Nephron (organoid): ENCODE measurements at regions not wholly inside any gene's neighbourhood (a gene's known extent, or its start where the extent isn't known, plus 50 kb on each side); places are given as distances from the start of the nearest gene placed in this dataset.
A peak's percentile ranks its signal among the peaks of the same experiment; 100 is the strongest.
"Not testable (repeated sequence)": the region's sequence is repeated elsewhere in the genome, so short reads cannot be mapped to it uniquely, and the experiment has no call there.

ENCODE experiments used
- H3K27ac Mint-ChIP-seq, 3 experiments: 2 replicates each; pipeline ENCODE4 v1.8.0; 2020; ENCODE audit warnings: mixed read lengths in 3 of 3, mild to moderate bottlenecking in 2 of 3, moderate library complexity in 1 of 3
- H3K27me3 Mint-ChIP-seq: 2 replicates; pipeline ENCODE4 v1.8.0; 2021; ENCODE audit warnings: low read depth, mild to moderate bottlenecking, moderate library complexity, mixed read lengths
- H3K36me3 Mint-ChIP-seq: 2 replicates; pipeline ENCODE4 v1.8.0; 2020; ENCODE audit warnings: low read depth, mixed read lengths
- H3K4me1 Mint-ChIP-seq: 2 replicates; pipeline ENCODE4 v1.8.0; 2020; ENCODE audit warnings: mixed read lengths
- H3K4me3 Mint-ChIP-seq, 3 experiments: 2 replicates each; pipeline ENCODE4 v1.8.0; 2020; ENCODE audit warnings: mild to moderate bottlenecking in 3 of 3, mixed read lengths in 3 of 3, moderate library complexity in 2 of 3
- H3K9me3 Mint-ChIP-seq: 2 replicates; pipeline ENCODE4 v1.8.0; 2020; ENCODE audit warnings: mixed read lengths

- H3K36me3 Mint-ChIP-seq, result peaks cover 23% of the 10 kb centered on the region
- H3K4me1 Mint-ChIP-seq, H3K4me3 Mint-ChIP-seq, H3K27ac Mint-ChIP-seq, H3K27me3 Mint-ChIP-seq, H3K9me3 Mint-ChIP-seq: not testable (repeated sequence)
Measured at GRCh38 chr3:195643245-195643644, 59.5 kb upstream of the APOD start.

- not testable (repeated sequence) for H3K4me3 Mint-ChIP-seq, H3K27ac Mint-ChIP-seq, H3K27me3 Mint-ChIP-seq, H3K9me3 Mint-ChIP-seq, H3K4me1 Mint-ChIP-seq
- H3K36me3 Mint-ChIP-seq, result peaks cover 23% of the 10 kb centered on the region
Measured at GRCh38 chr3:195642311-195642710, 58.6 kb upstream of the APOD start.

- H3K36me3 Mint-ChIP-seq, H3K27me3 Mint-ChIP-seq, H3K9me3 Mint-ChIP-seq, H3K4me3 Mint-ChIP-seq, H3K27ac Mint-ChIP-seq, H3K4me1 Mint-ChIP-seq: not testable (repeated sequence)
Measured at GRCh38 chr3:195638456-195638855, 54.7 kb upstream of the APOD start.

- not testable (repeated sequence) for H3K9me3 Mint-ChIP-seq, H3K36me3 Mint-ChIP-seq, H3K27me3 Mint-ChIP-seq, H3K4me1 Mint-ChIP-seq
- Mint-ChIP-seq H3K4me3 (peak overlapping the region in 2 of 3 experiments; percentile 58 to 79), H3K27ac (peak overlapping the region in 1 of 3 experiments; percentile 20)
Measured at GRCh38 chr3:195637473-195638233, 53.9 kb upstream of the APOD start.

GRCh38 chr3:195637011-195637410 is 53.3 kb upstream of the APOD start:
- not testable (repeated sequence) for H3K4me1 Mint-ChIP-seq, H3K9me3 Mint-ChIP-seq, H3K36me3 Mint-ChIP-seq, H3K27me3 Mint-ChIP-seq
- Mint-ChIP-seq H3K27ac (peak overlapping the region in 1 of 3 experiments; percentile 20), H3K4me3 (peak overlapping the region; percentile 58 to 79 (median 69))

GRCh38 chr3:195635898-195636685 is 52.4 kb upstream of the APOD start:
- not testable (repeated sequence) for H3K27ac Mint-ChIP-seq, H3K36me3 Mint-ChIP-seq, H3K27me3 Mint-ChIP-seq, H3K4me1 Mint-ChIP-seq, H3K9me3 Mint-ChIP-seq
- H3K4me3 Mint-ChIP-seq, result peak overlapping the region; percentile 69 to 75 (median 70)

- H3K36me3 Mint-ChIP-seq, H3K4me3 Mint-ChIP-seq, H3K4me1 Mint-ChIP-seq, H3K27me3 Mint-ChIP-seq, H3K9me3 Mint-ChIP-seq, H3K27ac Mint-ChIP-seq: not testable (repeated sequence)
Measured at GRCh38 chr3:195635262-195635873, 51.6 kb upstream of the APOD start.

- not testable (repeated sequence) for H3K9me3 Mint-ChIP-seq, H3K27ac Mint-ChIP-seq, H3K36me3 Mint-ChIP-seq, H3K4me1 Mint-ChIP-seq, H3K27me3 Mint-ChIP-seq, H3K4me3 Mint-ChIP-seq
Measured at GRCh38 chr3:195634426-195635261, 50.9 kb upstream of the APOD start.
